ENCODE measurements at regions not wholly inside any gene's neighbourhood (a gene's known extent, or its start where the extent isn't known, plus 50 kb on each side); places are given as distances from the start of the nearest gene placed in this dataset.

- no peak for DNase-seq
- intact Hi-C loops (cut with DNase I; ENCODE audit: low total_unique reads), result no loop called here
- Histone ChIP-seq H3K27me3 (no peaks in the 10 kb centered on the region), H3K4me3 (no peak overlapping the region), H3K4me1 (no peaks in the 10 kb centered on the region), H3K27ac (no peak overlapping the region), H3K9me3 (peaks cover 0 to 8% (median 0%) of the 10 kb centered on the region in 4 donors), H3K36me3 (no peaks in the 10 kb centered on the region)
- no peak for TF ChIP-seq EP300 (IDR thresholded peaks at IDR 0.05)
- TF ChIP-seq POLR2AphosphoS5 (IDR thresholded peaks at IDR 0.05), result no peak
- TF ChIP-seq POLR2A (IDR thresholded peaks at IDR 0.05), result no peak
- TF ChIP-seq, protein P1, sequence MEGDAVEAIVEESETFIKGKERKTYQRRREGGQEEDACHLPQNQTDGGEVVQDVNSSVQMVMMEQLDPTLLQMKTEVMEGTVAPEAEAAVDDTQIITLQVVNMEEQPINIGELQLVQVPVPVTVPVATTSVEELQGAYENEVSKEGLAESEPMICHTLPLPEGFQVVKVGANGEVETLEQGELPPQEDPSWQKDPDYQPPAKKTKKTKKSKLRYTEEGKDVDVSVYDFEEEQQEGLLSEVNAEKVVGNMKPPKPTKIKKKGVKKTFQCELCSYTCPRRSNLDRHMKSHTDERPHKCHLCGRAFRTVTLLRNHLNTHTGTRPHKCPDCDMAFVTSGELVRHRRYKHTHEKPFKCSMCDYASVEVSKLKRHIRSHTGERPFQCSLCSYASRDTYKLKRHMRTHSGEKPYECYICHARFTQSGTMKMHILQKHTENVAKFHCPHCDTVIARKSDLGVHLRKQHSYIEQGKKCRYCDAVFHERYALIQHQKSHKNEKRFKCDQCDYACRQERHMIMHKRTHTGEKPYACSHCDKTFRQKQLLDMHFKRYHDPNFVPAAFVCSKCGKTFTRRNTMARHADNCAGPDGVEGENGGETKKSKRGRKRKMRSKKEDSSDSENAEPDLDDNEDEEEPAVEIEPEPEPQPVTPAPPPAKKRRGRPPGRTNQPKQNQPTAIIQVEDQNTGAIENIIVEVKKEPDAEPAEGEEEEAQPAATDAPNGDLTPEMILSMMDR (IDR thresholded peaks at IDR 0.05), result no peak
- WGBS, 5 donors, result 79 to 86% (median 82%) methylated on average over 2 of the region's 2 CpGs
Measured at GRCh38 chr3:117611211-117611610, 901.6 kb downstream of the TUSC7 start.

- H3K27me3 ChIP-seq, result no peaks in the 10 kb centered on the region
- WGBS, 5 donors, result 81 to 98% (median 91%) methylated on average over 2 of the region's 2 CpGs
- intact Hi-C loops (cut with DNase I; ENCODE audit: low total_unique reads), result no loop called here
Measured at GRCh38 chr3:117616227-117616626, 906.6 kb downstream of the TUSC7 start.

GRCh38 chr3:117617906-117618305, 908.3 kb downstream of the TUSC7 start:
- DNase-seq, result no peak
- Histone ChIP-seq H3K4me3 (no peak overlapping the region), H3K27me3 (no peaks in the 10 kb centered on the region), H3K27ac (no peak overlapping the region), H3K36me3 (no peaks in the 10 kb centered on the region), H3K9me3 (no peaks in the 10 kb centered on the region), H3K4me1 (no peaks in the 10 kb centered on the region)
- intact Hi-C loops (cut with DNase I; ENCODE audit: low total_unique reads), result no loop called here
- WGBS, 5 donors, result 55 to 76% (median 63%) methylated on average over 1 of the region's 1 CpG
- TF ChIP-seq POLR2A (IDR thresholded peaks at IDR 0.05) (no peak), EP300 (IDR thresholded peaks at IDR 0.05) (no peak), POLR2AphosphoS5 (IDR thresholded peaks at IDR 0.05) (no peak)
- TF ChIP-seq, protein P1 (IDR thresholded peaks at IDR 0.05), result no peak

More at GRCh38 chr3:117616227-117616626, 906.6 kb downstream of the TUSC7 start:
- Histone ChIP-seq H3K4me3 (no peak overlapping the region), H3K9me3 (no peaks in the 10 kb centered on the region), H3K4me1 (no peaks in the 10 kb centered on the region), H3K27ac (no peak overlapping the region), H3K36me3 (no peaks in the 10 kb centered on the region)
- no peak for DNase-seq
- no peak for TF ChIP-seq POLR2A (IDR thresholded peaks at IDR 0.05)
- TF ChIP-seq EP300 (IDR thresholded peaks at IDR 0.05), result no peak
- no peak for TF ChIP-seq POLR2AphosphoS5 (IDR thresholded peaks at IDR 0.05)
- TF ChIP-seq, protein P1 (IDR thresholded peaks at IDR 0.05), result no peak

DNA sequence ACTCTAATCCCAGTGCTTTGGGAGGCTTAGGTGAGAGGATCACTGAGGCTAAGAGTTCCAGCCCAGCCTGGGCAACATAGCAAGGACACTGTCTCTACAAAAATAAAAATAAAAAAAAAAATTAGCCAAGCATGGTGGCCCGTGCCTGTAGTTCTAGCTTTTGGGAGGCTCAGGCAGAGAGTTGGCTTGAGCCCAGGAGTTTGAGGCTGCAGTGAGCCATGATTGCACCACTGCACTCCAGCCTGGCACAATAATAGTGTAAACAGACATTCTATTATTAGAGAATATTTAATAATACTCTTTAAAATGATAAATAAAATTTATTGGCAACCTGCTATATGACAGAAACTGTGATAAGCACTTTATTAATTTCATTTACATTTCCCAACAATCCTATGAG, 908.9 kb downstream of the TUSC7 start:
- Histone ChIP-seq H3K9me3 (no peaks in the 10 kb centered on the region), H3K27ac (no peak overlapping the region), H3K4me3 (no peak overlapping the region), H3K36me3 (no peaks in the 10 kb centered on the region), H3K4me1 (no peaks in the 10 kb centered on the region), H3K27me3 (no peaks in the 10 kb centered on the region)
- WGBS, 5 donors, result 52 to 86% (median 60%) methylated on average over 1 of the region's 1 CpG
- intact Hi-C loops (cut with DNase I; ENCODE audit: low total_unique reads), result no loop called here
- no peak for DNase-seq
- TF ChIP-seq, protein P1 (IDR thresholded peaks at IDR 0.05), result no peak
- no peak for TF ChIP-seq EP300 (IDR thresholded peaks at IDR 0.05)
- no peak for TF ChIP-seq POLR2A (IDR thresholded peaks at IDR 0.05)
- TF ChIP-seq POLR2AphosphoS5 (IDR thresholded peaks at IDR 0.05), result no peak
